ELF-1 (cell line): ENCODE measurements at regions not wholly inside any gene's neighbourhood (a gene's known extent, or its start where the extent isn't known, plus 50 kb on each side); places are given as distances from the start of the nearest gene placed in this dataset.

ENCODE experiments used
- DNase-seq: peaks from one replicate; pipeline ENCODE4 v3.0.0-alpha.2; 2016; ENCODE audit warnings: low read depth, low spot score

- DNase-seq: no peak
These were observed 177.0 kb upstream of the PRDM1 start for GRCh38 chr6:105909106-105909505.

- DNase-seq: no peak
These were observed 178.1 kb upstream of the PRDM1 start for GRCh38 chr6:105907991-105908390.

- DNase-seq: no peak
These were observed 178.8 kb upstream of the PRDM1 start for GRCh38 chr6:105907301-105907700.

GRCh38 chr6:105902401-105903031 is 183.6 kb upstream of the PRDM1 start:
- DNase-seq: no peak

- DNase-seq: no peak
These were observed 184.6 kb upstream of the PRDM1 start for GRCh38 chr6:105901583-105901982.

- DNase-seq: no peak
These were observed 185.8 kb upstream of the PRDM1 start for GRCh38 chr6:105900125-105900937.

GRCh38 chr6:105898286-105898685 is 187.8 kb upstream of the PRDM1 start:
- DNase-seq: no peak

- no peak for DNase-seq
These were observed 189.0 kb upstream of the PRDM1 start for GRCh38 chr6:105897131-105897530.

- no peak for DNase-seq
These were observed 189.4 kb upstream of the PRDM1 start for GRCh38 chr6:105896821-105897095.

GRCh38 chr6:105896052-105896820 is 189.9 kb upstream of the PRDM1 start:
- DNase-seq: peak; percentile 12

- no peak for DNase-seq
These were observed 191.6 kb upstream of the PRDM1 start for GRCh38 chr6:105894556-105894955.

GRCh38 chr6:105893741-105894140 is 192.4 kb upstream of the PRDM1 start:
- no peak for DNase-seq

GRCh38 chr6:105892577-105893262 is 193.4 kb upstream of the PRDM1 start:
- no peak for DNase-seq

- DNase-seq: no peak
These were observed 195.5 kb upstream of the PRDM1 start for GRCh38 chr6:105890521-105891244.

- no peak for DNase-seq
These were observed 196.2 kb upstream of the PRDM1 start for GRCh38 chr6:105889902-105890301.

GRCh38 chr6:105886814-105887544 is 199.2 kb upstream of the PRDM1 start:
- DNase-seq: no peak

GRCh38 chr6:105886066-105886813 is 199.9 kb upstream of the PRDM1 start:
- DNase-seq: no peak

- no peak for DNase-seq
These were observed 201.7 kb upstream of the PRDM1 start for GRCh38 chr6:105884426-105884825.

GRCh38 chr6:105884011-105884410 is 202.1 kb upstream of the PRDM1 start:
- no peak for DNase-seq

- DNase-seq: no peak
These were observed 203.3 kb upstream of the PRDM1 start for GRCh38 chr6:105882828-105883227.
